ENCODE measurements at regions not wholly inside any gene's neighbourhood (a gene's known extent, or its start where the extent isn't known, plus 50 kb on each side); places are given as distances from the start of the nearest gene placed in this dataset.
"Not testable (repeated sequence)": the region's sequence is repeated elsewhere in the genome, so short reads cannot be mapped to it uniquely, and the experiment has no call there.

DNA sequence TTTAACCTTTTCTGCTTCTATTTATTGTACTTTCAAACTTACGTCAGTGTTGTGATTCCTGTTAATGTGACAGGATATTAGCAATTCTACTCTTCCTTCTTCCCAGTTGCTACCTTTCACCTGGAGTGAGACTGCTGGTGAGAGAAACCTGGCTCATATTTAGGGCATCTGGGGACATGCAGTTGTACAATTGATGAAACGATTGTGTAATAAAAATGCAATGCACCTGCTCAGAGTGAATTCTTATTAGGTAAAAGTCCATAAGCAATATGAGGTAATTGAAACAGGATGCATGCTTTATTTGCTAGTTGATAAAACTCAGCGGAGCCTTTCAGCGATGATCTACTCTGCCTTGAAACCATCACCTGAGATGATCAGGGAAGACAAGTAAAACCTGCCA is 116.1 kb upstream of the FBXO33 start:
- no peaks in the 10 kb centered on the region for H3K4me1 ChIP-seq
- H3K4me3 ChIP-seq: no peak overlapping the region
- no peaks in the 10 kb centered on the region for H3K9me3 ChIP-seq
- no peak overlapping the region for H3K27ac ChIP-seq
- 59 to 70% methylated on average over 4 of the region's 4 CpGs for WGBS, 2 donors
- H3K36me3 ChIP-seq: no peaks in the 10 kb centered on the region
- DNase-seq: no peak
- FAIRE-seq: no peak
- ATAC-seq: no peak
- TF ChIP-seq, protein P1, sequence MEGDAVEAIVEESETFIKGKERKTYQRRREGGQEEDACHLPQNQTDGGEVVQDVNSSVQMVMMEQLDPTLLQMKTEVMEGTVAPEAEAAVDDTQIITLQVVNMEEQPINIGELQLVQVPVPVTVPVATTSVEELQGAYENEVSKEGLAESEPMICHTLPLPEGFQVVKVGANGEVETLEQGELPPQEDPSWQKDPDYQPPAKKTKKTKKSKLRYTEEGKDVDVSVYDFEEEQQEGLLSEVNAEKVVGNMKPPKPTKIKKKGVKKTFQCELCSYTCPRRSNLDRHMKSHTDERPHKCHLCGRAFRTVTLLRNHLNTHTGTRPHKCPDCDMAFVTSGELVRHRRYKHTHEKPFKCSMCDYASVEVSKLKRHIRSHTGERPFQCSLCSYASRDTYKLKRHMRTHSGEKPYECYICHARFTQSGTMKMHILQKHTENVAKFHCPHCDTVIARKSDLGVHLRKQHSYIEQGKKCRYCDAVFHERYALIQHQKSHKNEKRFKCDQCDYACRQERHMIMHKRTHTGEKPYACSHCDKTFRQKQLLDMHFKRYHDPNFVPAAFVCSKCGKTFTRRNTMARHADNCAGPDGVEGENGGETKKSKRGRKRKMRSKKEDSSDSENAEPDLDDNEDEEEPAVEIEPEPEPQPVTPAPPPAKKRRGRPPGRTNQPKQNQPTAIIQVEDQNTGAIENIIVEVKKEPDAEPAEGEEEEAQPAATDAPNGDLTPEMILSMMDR (IDR thresholded peaks at IDR 0.05): no peak
- no peaks in the 10 kb centered on the region for H3K27me3 ChIP-seq
- intact Hi-C loops (cut with DNase I): no loop called here

DNA sequence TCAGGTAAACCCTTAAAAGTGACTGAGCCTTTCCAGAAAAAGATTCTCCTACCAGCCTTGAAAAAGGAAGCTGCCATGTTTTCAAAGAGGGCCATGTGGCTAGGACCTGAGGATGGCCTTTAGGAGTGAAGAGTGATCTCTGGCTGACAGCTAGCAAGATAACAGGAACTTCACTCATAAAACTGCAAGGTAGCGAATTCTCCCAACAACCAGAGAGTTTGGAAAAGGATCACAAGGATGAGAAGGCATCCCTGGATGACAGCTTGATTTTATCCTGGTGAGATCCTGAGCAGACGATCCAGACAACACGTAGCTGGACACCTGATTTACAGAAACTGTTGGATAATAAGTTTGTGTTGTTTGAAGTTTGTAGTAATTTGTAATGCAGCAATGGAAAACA is 115.6 kb upstream of the FBXO33 start:
- Histone ChIP-seq H3K4me1 (no peaks in the 10 kb centered on the region), H3K9me3 (no peaks in the 10 kb centered on the region), H3K36me3 (no peaks in the 10 kb centered on the region), H3K27me3 (no peaks in the 10 kb centered on the region), H3K27ac (no peak overlapping the region), H3K4me3 (no peak overlapping the region)
- intact Hi-C loops (cut with DNase I): no loop called here
- DNase-seq (no peak), ATAC-seq (no peak), FAIRE-seq (no peak)
- TF ChIP-seq, protein P1 (IDR thresholded peaks at IDR 0.05): no peak
- WGBS, 2 donors: 63 to 76% methylated on average over 3 of the region's 3 CpGs

DNA sequence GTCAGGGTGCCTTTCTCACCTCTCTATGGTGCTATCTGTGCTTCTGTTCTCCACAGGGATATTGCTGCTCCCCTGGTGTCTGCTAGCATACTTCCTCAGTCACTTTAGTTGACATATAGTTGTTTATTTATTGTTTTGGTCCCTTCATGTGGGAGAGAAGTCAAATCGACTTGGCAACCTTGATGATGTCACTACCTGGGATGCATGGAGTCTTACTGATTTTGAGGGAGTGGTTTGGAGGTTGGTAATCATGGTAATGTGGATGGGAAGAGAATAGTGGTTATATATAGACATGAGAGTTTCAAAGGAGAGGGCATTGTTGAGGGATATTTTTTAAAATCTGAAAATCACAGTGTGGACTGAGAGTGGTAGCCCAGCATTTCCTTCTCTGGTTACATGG is 73.6 kb upstream of the FBXO33 start:
- Histone ChIP-seq H3K9me3 (no peaks in the 10 kb centered on the region), H3K4me1 (no peaks in the 10 kb centered on the region), H3K27me3 (no peaks in the 10 kb centered on the region), H3K36me3 (no peaks in the 10 kb centered on the region), H3K4me3 (no peak overlapping the region), H3K27ac (no peak overlapping the region)
- intact Hi-C loops (cut with DNase I): no loop called here
- TF ChIP-seq, protein P1 (IDR thresholded peaks at IDR 0.05): no peak
- no peak for FAIRE-seq
- DNase-seq: no peak
- no peak for ATAC-seq
- 33 to 35% methylated on average over 1 of the region's 1 CpG for WGBS, 2 donors

DNA sequence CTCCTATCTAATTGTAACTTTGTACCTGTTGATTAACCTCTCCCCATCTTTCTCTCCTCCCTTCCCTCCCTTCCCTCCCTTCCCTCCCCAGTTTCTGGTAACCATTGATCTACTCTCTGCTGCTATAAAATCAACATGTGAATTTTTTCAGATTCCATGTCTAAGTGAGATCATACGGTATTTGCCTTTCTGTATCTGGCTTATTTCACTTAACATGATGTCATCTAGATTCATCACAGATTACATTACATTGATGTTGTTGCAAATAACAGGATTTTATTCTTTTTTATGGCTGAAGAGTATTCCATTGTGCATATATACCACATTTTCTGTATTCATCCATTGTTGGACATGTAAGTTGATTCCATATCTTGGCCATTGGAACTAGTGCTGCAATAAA is 68.0 kb upstream of the FBXO33 start:
- no peak for ATAC-seq
- 68 to 74% methylated on average over 1 of the region's 1 CpG for WGBS, 2 donors

DNA sequence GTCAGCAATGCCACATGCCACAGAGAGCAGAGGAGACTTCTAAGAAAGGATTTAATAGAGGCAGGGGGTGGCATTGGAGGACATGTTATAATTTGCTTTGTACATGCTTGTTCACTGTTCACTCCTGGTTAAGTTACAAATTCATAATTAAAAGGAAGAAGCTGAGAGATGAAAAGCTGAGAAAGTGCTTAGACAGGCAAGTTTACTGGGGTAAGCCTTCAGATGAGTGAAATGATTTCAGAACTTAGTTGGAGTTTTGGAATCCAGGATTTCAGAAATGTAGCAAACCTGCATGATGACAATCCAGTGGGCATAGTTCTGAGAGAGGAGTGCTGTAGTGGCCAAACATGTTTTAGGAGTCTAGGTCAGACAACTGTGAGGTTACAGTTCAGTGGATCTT is 67.3 kb upstream of the FBXO33 start:
- intact Hi-C loops (cut with DNase I): no loop called here
- Histone ChIP-seq H3K4me3 (no peak overlapping the region), H3K4me1 (no peaks in the 10 kb centered on the region), H3K9me3 (no peaks in the 10 kb centered on the region), H3K36me3 (no peaks in the 10 kb centered on the region), H3K27me3 (no peaks in the 10 kb centered on the region), H3K27ac (no peak overlapping the region)
- FAIRE-seq: no peak
- no peak for DNase-seq
- TF ChIP-seq, protein P1 (IDR thresholded peaks at IDR 0.05): no peak
- ATAC-seq: no peak

More for the DNA sequence above, 68.0 kb upstream of the FBXO33 start:
- no peaks in the 10 kb centered on the region for H3K36me3 ChIP-seq
- no peak for FAIRE-seq
- TF ChIP-seq, protein P1 (IDR thresholded peaks at IDR 0.05): no peak
- H3K27ac ChIP-seq: no peak overlapping the region
- no peaks in the 10 kb centered on the region for H3K27me3 ChIP-seq
- intact Hi-C loops (cut with DNase I): no loop called here
- H3K4me1 ChIP-seq: no peaks in the 10 kb centered on the region
- no peak overlapping the region for H3K4me3 ChIP-seq
- DNase-seq: no peak
- H3K9me3 ChIP-seq: no peaks in the 10 kb centered on the region

DNA sequence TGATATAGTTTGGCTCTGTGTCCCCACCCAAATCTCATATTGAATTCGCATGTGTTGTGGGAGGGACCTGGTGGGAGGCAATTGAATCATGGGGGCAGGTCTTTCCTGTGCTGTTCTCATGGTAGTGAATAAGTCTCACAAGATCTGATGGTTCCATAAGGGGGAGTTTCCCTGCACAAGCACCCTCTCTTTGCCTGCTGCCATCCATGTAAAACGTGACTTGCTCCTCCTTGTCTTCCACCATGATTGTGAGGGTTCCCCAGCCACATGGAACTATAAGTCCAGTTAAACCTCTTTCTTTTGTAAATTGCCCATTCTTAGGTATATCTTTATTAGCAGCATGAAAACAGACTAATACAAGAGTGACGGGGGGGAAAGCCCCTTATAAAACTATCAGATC is 65.4 kb upstream of the FBXO33 start:
- H3K27me3 ChIP-seq; FAIRE-seq; DNase-seq; H3K4me1 ChIP-seq; H3K36me3 ChIP-seq; H3K27ac ChIP-seq; intact Hi-C loops (cut with DNase I); H3K4me3 ChIP-seq; H3K9me3 ChIP-seq; ATAC-seq: not testable (repeated sequence)
- WGBS, 2 donors: 66 to 78% methylated on average over 3 of the region's 3 CpGs

Data from pancreas (tissue), 10 donors.